ENCODE measurements at regions not wholly inside any gene's neighbourhood (a gene's known extent, or its start where the extent isn't known, plus 50 kb on each side); places are given as distances from the start of the nearest gene placed in this dataset.
"Not testable (repeated sequence)": the region's sequence is repeated elsewhere in the genome, so short reads cannot be mapped to it uniquely, and the experiment has no call there.

DNA sequence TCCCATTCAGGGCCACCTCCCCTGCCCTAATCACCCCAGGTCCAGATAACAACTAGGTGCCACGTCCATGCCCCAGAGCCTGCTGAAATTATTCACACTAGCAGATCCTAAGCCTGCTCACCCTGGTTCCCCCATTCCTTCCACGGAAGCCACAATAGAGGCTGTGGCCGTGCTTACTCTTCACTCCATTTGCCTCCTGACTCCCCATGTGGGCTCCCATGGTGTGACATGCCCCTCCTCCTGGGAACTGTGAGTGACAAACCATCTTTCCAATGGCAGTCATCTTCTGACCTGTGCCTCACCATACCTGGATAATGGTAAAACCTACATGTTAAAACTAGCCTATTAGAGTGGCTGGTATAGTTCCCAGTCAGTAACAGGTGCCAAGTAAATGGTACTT is 216.2 kb upstream of the PRKCQ start:
- no peak for TF ChIP-seq EZH2 (IDR thresholded peaks at IDR 0.05; ENCODE audit: borderline replicate concordance, low read length)
- no peak for TF ChIP-seq CTCF (IDR thresholded peaks at IDR 0.05; ENCODE audit: low read length)
- H3K27me3 ChIP-seq (ENCODE audit: insufficient read depth, low read length), result no peaks in the 10 kb centered on the region
- no peak overlapping the region for H3K4me2 ChIP-seq (ENCODE audit: low read length)
- H2AFZ ChIP-seq (ENCODE audit: low read length), result no peak overlapping the region
- H3K27ac ChIP-seq (ENCODE audit: low read depth, low read length, poor library complexity, severe bottlenecking), result no peak overlapping the region
- H3K79me2 ChIP-seq (ENCODE audit: insufficient read depth, low read length), result no peaks in the 10 kb centered on the region
- no peak overlapping the region for H3K9ac ChIP-seq (ENCODE audit: low read length)
- no peaks in the 10 kb centered on the region for H4K20me1 ChIP-seq (ENCODE audit: insufficient read depth, low read length)
- no peaks in the 10 kb centered on the region for H3K9me2 ChIP-seq (ENCODE audit: low read depth, low read length)
- no peaks in the 10 kb centered on the region for H3K4me1 ChIP-seq (ENCODE audit: insufficient read depth, low read length, severe bottlenecking)
- no peaks in the 10 kb centered on the region for H3K9me3 ChIP-seq (ENCODE audit: low read length)
- H3K4me3 ChIP-seq (ENCODE audit: low read depth, low read length, poor library complexity, severe bottlenecking), result no peak overlapping the region
- no peaks in the 10 kb centered on the region for H3K36me3 ChIP-seq (ENCODE audit: insufficient read depth, low read length)
- no peaks in the 10 kb centered on the region for H3F3A ChIP-seq (ENCODE audit: insufficient read depth, low read length)

- no peak overlapping the region for H2AFZ ChIP-seq (ENCODE audit: low read length)
- H3K79me2 ChIP-seq (ENCODE audit: insufficient read depth, low read length), result no peaks in the 10 kb centered on the region
- H3K4me2 ChIP-seq (ENCODE audit: low read length), result no peak overlapping the region
- H3K9ac ChIP-seq (ENCODE audit: low read length), result no peak overlapping the region
- no peaks in the 10 kb centered on the region for H3F3A ChIP-seq (ENCODE audit: insufficient read depth, low read length)
- H3K9me3 ChIP-seq (ENCODE audit: low read length), result no peaks in the 10 kb centered on the region
- no peaks in the 10 kb centered on the region for H3K27me3 ChIP-seq (ENCODE audit: insufficient read depth, low read length)
- TF ChIP-seq CTCF (IDR thresholded peaks at IDR 0.05; ENCODE audit: low read length), result no peak
- TF ChIP-seq EZH2 (IDR thresholded peaks at IDR 0.05; ENCODE audit: borderline replicate concordance, low read length), result no peak
- no peaks in the 10 kb centered on the region for H3K9me2 ChIP-seq (ENCODE audit: low read depth, low read length)
- no peaks in the 10 kb centered on the region for H3K4me1 ChIP-seq (ENCODE audit: insufficient read depth, low read length, severe bottlenecking)
- no peaks in the 10 kb centered on the region for H3K36me3 ChIP-seq (ENCODE audit: insufficient read depth, low read length)
- H3K4me3 ChIP-seq (ENCODE audit: low read depth, low read length, poor library complexity, severe bottlenecking), result no peak overlapping the region
- H3K27ac ChIP-seq (ENCODE audit: low read depth, low read length, poor library complexity, severe bottlenecking), result no peak overlapping the region
- H4K20me1 ChIP-seq (ENCODE audit: insufficient read depth, low read length), result no peaks in the 10 kb centered on the region
These were observed 215.5 kb upstream of the PRKCQ start for GRCh38 chr10:6795541-6795940.

DNA sequence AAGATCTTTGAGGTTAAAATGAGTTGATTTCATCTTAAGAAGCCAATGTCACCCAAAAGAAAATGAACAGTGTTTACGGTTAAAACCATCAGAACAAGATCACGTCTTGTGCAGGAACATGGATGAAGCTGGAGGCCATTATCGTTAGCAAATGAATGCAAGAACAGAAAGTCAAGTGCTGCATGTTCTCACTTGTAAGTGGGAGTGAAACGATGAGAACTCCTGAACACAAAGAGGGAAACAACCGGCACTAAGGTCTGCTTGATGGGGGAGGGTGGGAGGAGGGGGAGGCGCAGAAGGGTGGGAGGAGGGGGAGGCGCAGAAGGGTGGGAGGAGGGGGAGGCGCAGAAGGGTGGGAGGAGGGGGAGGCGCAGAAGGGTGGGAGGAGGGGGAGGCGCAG is 214.8 kb upstream of the PRKCQ start:
- H3K27ac ChIP-seq (ENCODE audit: low read depth, low read length, poor library complexity, severe bottlenecking); H3K4me1 ChIP-seq (ENCODE audit: insufficient read depth, low read length, severe bottlenecking); H3K9me2 ChIP-seq (ENCODE audit: low read depth, low read length); H3K27me3 ChIP-seq (ENCODE audit: insufficient read depth, low read length); H2AFZ ChIP-seq (ENCODE audit: low read length); H3F3A ChIP-seq (ENCODE audit: insufficient read depth, low read length); H3K9ac ChIP-seq (ENCODE audit: low read length); H3K9me3 ChIP-seq (ENCODE audit: low read length); H4K20me1 ChIP-seq (ENCODE audit: insufficient read depth, low read length); H3K79me2 ChIP-seq (ENCODE audit: insufficient read depth, low read length); H3K4me2 ChIP-seq (ENCODE audit: low read length); H3K4me3 ChIP-seq (ENCODE audit: low read depth, low read length, poor library complexity, severe bottlenecking); H3K36me3 ChIP-seq (ENCODE audit: insufficient read depth, low read length): not testable (repeated sequence)

DNA sequence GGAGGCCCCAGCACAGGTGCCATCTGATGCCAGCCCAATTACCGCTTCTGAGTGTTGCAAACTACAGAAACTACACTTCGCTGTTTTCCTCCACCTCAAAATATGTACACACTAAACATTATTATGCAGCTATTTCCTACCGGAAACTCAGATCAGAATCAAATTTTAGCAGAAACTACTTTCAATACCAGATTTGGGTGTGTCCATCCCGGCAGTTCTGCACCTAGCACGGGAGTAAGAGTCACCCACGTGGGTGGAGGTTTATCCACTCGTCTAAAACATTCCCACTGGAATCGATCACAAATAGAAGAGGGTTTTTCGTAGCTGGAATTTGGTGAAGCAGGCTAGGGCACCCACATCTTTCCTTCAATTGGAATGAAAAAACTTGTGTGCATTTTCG is 214.4 kb upstream of the PRKCQ start:
- Histone ChIP-seq H3K4me3 (ENCODE audit: low read depth, low read length, poor library complexity, severe bottlenecking) (no peak overlapping the region), H3K4me1 (ENCODE audit: insufficient read depth, low read length, severe bottlenecking) (no peaks in the 10 kb centered on the region), H3F3A (ENCODE audit: insufficient read depth, low read length) (no peaks in the 10 kb centered on the region), H3K9ac (ENCODE audit: low read length) (no peak overlapping the region), H3K27me3 (ENCODE audit: insufficient read depth, low read length) (no peaks in the 10 kb centered on the region), H3K79me2 (ENCODE audit: insufficient read depth, low read length) (no peaks in the 10 kb centered on the region), H3K36me3 (ENCODE audit: insufficient read depth, low read length) (no peaks in the 10 kb centered on the region), H3K9me3 (ENCODE audit: low read length) (no peaks in the 10 kb centered on the region), H3K4me2 (ENCODE audit: low read length) (no peak overlapping the region), H2AFZ (ENCODE audit: low read length) (no peak overlapping the region), H3K27ac (ENCODE audit: low read depth, low read length, poor library complexity, severe bottlenecking) (no peak overlapping the region), H4K20me1 (ENCODE audit: insufficient read depth, low read length) (no peaks in the 10 kb centered on the region), H3K9me2 (ENCODE audit: low read depth, low read length) (no peaks in the 10 kb centered on the region)
- TF ChIP-seq CTCF (IDR thresholded peaks at IDR 0.05; ENCODE audit: low read length) (no peak), EZH2 (IDR thresholded peaks at IDR 0.05; ENCODE audit: borderline replicate concordance, low read length) (no peak)
